Panc1 (cell line): ENCODE measurements at regions not wholly inside any gene's neighbourhood (a gene's known extent, or its start where the extent isn't known, plus 50 kb on each side); places are given as distances from the start of the nearest gene placed in this dataset.

ENCODE experiments used
- POLR2AphosphoS5 ChIP-seq: IDR thresholded peaks from 2 replicates; pipeline ENCODE4 v1.6.1; 2012; ENCODE audit warnings: mild to moderate bottlenecking, low read depth, low read length, moderate library complexity
- TF ChIP-seq, protein P1 (sequence below): fragments of 450-650 bp; IDR thresholded peaks from 2 replicates; pipeline ENCODE4 v1.5.1; 2017; ENCODE audit warnings: mild to moderate bottlenecking

DNA sequence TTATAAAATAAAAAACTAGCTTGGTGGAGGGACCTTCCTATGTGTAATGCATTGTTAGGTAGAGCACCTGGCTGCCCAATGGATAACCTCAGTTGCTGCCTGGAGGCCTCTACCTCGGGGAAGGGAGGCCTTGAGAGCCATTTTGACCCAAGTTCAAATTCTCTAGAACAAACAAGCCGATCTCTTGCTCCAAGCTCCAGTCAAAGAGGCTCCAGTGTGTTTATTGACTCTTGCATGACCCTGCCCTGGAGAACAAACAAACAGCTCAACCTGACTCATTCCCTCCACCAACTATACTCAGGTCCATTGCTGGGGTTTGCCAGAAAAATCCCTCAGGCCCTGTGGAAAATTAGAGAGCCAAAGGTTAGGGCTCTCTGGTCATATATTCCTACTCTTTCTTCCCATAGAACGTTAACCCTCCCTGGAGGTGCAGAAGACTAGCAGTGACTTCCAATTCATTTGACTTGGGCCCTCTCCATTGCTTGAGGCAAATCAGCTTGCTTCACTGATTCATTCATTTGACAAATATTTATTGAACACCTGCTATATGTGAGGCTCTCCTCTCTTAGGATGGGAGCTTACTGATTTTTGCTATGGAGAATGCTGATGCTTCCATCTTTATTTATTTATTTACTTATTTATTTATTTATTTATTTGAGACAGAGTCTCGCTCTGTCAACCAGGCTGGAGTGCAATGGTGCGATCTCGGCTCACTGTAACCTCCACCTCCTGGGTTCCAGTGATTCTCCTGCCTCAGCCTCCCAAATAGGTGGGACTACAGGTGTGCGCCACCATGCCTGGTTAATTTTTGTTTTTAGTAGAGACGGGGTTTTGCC lies 73.7 kb upstream of the CISTR start:
- TF ChIP-seq POLR2AphosphoS5, result peak; percentile 97
- TF ChIP-seq, protein P1, sequence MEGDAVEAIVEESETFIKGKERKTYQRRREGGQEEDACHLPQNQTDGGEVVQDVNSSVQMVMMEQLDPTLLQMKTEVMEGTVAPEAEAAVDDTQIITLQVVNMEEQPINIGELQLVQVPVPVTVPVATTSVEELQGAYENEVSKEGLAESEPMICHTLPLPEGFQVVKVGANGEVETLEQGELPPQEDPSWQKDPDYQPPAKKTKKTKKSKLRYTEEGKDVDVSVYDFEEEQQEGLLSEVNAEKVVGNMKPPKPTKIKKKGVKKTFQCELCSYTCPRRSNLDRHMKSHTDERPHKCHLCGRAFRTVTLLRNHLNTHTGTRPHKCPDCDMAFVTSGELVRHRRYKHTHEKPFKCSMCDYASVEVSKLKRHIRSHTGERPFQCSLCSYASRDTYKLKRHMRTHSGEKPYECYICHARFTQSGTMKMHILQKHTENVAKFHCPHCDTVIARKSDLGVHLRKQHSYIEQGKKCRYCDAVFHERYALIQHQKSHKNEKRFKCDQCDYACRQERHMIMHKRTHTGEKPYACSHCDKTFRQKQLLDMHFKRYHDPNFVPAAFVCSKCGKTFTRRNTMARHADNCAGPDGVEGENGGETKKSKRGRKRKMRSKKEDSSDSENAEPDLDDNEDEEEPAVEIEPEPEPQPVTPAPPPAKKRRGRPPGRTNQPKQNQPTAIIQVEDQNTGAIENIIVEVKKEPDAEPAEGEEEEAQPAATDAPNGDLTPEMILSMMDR, result no peak
